HG02885 (cell line): ENCODE measurements at regions not wholly inside any gene's neighbourhood (a gene's known extent, or its start where the extent isn't known, plus 50 kb on each side); places are given as distances from the start of the nearest gene placed in this dataset.

Experiments used
- ATAC-seq: cut with Tn5 transposase; IDR thresholded peaks from one replicate; pipeline ENCODE4 v1.9.1; 2021; ENCODE audit warnings: mild to moderate bottlenecking; ENCODE audit not compliant: unreplicated experiment, poor library complexity

DNA sequence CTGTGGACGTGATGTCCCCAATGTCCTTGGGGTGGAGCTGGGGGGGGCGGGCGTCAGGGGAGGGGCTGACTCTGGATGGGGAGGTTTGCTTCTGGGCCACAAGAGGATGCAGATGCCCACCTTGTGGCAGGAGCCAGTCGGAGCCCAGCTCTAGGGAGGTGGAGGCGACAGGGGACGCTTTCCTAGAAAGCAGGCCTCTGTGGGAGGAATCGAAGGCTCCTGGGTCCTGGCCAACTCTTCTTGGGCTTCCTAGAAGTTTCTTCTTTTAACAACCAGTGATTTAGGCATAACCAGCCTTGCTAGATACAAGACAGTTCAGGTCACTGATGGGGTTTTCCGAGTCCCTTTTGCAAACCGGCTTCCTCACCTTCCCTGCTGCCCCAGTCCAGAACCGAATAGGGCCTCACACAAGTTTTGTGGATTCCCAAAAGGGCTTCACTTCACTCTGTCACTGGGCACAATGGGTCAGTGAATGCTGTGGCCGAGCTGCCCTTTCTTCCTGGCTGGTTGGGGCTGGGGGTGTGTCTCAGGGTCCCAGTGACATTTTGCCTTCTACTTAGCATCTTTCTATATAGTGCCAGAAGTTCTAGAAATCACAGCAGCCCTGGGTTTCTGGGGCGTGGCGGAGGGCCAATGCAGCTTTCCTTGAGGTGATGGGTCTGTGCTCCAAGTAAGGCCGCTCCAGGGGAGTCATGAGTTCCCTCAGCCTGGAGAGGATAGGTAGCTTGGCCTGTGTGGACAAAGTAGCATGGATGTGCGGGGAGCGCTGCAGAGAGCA is 78.4 kb upstream of the FOXP4 start:
- ATAC-seq = no peak

GRCh38 chr6:41469156-41470028 is 76.8 kb upstream of the FOXP4 start:
- ATAC-seq = no peak

DNA sequence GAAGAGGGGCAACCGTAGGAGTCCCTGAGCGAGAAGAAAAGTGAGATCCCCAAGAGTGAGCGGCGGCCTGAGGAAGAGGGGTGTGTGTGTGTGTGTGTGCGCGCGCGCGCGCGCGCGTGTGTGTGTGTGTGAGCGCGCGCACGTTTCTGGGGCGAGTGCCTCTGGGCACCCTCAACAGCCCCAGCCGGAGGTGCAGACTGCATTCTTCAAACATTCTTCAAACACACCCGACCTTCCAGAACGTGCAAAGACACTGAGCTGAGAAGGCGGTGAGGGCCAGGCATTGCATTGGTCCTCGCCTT is 76.2 kb upstream of the FOXP4 start:
- ATAC-seq = no peak

GRCh38 chr6:41470331-41471063 is 75.7 kb upstream of the FOXP4 start:
- ATAC-seq = no peak

DNA sequence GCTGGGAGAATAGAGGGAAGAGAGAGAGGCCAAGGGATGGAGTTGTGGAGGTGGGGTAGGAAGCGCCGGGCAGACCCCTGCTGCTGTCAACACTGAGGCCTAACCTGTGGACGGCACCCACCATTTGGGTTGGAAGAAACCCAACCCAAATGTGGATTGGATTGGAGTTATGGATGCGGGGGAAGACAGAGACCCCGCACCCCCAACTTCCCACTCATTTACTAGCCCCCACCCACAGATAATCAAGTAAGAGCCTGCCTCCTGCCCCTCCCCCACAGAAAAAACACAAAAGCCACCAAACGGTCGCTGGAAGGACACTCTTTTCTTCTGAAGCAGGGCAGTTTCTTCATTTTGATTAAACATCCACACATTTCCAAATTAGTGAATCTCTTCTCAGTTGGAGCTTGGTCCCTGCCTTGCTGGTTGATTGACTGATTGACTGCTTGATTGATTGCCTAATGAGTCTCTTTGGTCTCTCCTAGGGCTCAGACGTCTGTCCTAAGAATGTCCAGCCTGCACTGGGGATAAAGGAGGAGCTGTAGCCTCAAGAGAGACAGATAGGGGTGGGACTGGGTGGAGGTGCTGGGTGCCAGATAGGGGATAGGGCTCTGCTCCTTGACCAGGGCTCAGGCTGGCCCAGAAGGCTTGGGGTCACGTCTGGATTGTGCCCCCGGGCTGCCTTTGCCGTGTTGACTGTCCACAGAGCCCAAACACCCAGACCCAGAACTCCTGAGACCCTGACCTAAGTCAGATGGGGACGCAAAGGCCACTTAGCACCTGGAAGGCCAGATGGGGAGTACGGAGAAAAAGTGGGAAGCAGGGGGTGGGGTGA is 74.9 kb upstream of the FOXP4 start:
- ATAC-seq = no peak

DNA sequence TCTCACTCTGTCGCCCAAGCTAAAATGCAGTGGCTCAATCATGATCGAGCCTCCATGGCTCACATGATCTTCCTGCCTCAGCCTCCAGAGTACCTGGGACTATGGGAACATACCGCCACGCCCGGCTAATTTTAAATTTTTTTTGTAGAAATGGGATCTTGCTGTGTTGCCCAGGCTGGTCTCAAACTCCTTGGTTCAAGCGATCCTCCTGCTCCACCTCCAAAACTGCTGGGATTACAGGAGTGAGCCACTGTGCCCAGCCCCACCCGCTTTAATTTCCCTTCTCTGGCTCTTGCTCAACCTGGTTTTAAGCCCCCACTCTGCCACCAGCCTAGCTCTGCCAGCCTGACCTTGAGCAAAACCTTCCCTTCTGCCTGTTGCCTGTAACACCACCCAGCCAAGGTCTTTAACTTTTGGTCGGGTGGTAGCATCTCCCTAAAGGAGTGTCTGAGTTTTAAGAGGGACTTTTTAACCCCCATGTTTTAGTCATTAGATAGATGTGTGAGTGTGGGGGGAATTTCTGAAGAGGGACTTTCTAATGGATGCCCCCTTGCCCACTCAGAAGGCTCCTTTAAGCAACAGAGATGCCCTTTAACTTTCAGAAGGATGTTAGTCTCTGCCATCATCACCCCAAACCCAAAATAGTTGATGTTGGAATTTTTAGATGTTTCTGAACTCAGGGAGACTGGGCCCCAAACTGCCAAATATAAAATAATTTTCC is 71.8 kb upstream of the FOXP4 start:
- ATAC-seq = no peak

- ATAC-seq = no peak
These were observed 71.0 kb upstream of the FOXP4 start for GRCh38 chr6:41475164-41475563.

DNA sequence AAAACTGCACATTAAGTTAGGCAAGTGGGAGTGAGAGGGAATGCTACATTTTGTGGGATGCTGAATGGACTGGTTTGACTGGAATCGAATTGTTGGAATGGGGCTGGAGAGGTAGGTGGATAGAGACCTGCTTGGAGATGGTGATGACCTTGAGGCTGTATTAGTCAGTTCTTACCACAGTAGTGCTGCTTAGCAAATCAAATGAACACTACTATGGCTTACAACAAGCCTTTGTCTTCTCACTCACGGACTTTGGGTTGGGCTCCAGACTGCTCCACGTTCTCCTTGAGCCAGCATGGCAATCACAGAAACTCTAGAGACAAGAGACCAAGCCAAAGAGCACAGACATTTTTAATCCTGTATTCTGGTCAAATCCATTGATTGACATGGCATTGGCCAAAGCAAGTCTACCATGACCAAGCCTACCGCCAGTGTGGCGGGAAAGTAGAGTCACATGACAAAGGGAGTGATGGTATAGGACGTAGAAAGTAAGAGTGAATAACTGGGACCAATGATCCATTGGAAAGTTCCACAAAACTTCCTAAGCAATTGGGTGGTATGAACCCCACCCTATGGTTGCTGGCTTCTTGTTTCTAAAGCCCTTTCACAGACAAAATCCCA is 70.3 kb upstream of the FOXP4 start:
- ATAC-seq = no peak

GRCh38 chr6:41476401-41476800 is 69.8 kb upstream of the FOXP4 start:
- ATAC-seq = no peak

GRCh38 chr6:41477572-41477971 is 68.6 kb upstream of the FOXP4 start:
- no peak for ATAC-seq

- no peak for ATAC-seq
These were observed 62.2 kb upstream of the FOXP4 start for GRCh38 chr6:41483943-41484342.

DNA sequence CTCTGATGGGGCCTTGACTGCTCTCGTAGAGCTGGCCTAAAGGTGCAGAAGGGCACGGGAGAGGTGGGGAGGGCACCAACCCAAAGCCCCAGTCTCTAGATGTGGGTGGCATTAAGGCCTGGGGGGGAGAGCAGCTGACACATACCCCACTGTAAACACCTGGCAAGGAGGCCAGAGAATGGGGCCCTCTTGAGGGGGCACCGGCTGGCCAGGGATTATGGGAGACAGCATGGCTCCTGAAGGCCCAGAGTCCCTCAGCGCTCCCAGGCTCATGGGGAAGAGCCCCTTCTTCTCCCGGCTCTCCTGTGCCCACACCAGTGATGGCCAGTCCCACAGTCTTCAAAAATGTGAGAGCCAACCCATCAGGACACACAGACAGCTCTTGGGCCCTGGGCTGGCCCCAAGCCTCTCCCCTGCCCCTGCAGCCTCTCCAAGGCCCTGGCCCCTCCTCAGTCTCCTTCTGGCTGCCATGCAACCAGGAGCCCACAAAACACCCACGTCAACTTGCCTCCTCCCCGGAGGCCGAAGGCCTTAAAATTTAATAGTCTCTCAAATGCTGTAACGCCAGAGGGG is 58.2 kb upstream of the FOXP4 start:
- no peak for ATAC-seq

GRCh38 chr6:41488433-41489119 is 57.6 kb upstream of the FOXP4 start:
- ATAC-seq = no peak

- ATAC-seq = no peak
These were observed 56.9 kb upstream of the FOXP4 start for GRCh38 chr6:41489120-41489851.

DNA sequence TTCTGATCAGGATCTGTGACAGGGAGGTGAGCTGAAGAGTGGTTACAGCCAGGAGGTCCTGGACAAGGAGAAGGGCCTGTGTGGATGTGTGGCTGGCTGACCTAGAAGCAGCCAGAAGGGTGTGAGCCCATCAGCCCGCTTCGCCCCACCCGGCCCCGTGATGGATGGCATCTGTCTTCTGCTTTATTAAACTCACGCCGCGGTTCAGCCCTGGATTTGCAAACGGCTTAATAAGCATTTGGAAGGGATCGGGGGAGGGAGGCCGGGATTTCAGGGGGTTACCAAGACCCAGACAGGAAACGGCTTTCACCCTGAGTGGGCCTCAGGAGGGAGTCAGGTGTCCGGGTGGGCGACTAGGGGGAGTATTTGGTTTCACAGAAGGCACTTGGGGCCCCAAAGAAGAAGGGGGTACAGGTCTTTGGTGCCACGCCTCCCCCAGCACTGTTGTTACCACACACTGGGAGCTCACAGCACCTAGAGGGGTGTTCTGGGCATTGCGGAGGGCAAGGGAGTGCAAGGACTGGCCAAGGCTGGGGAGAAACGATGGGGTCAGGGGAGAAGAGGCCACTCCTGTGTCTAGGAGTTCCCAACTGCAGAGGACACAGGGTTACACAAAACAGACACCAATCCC is 53.8 kb upstream of the FOXP4 start:
- ATAC-seq = no peak

DNA sequence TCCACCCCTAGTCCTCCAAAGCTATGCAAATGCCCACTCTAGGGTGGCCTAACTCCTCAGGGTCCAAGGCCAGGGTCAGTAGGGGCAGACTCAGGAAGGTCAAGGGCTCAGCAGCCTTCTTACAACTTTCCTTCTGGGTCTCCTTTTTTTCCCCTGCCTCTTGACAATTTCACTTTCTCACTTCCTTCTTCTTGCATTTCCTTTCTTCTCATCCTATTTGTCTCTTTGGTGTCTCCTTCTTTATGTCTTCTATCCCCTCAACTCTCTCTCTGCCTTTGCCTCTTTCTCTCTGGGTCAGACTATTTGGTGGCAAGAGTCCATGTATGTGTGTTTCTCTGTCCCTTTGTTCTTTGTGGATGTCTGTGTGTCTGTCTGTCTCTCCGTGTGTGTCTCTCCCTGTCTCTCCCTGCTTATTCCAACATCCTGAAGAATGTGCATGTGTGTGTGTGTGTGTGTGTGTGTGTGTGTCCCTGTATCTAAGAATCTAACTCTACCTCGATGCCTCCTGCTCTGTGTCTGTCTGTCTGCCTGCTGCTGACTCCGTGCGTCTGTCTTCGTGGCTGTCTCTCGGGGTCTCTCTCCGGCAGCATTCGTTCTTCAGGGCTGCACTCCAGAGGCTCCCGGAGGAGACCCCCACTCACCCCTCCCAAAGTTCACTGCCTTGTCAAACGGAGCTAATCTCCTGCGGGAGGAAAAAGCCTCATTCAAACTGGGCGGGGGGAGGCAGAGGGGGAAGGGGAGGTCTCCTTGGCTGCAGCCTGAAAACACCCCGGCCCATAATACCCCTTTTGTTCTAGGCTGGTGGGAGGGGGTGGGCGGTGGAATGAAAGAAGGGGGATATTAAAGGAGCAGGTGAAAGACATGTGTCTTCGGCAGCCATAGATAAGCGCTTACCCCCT is 51.7 kb upstream of the FOXP4 start:
- no peak for ATAC-seq
